GM21515 (cell line): ENCODE measurements at regions not wholly inside any gene's neighbourhood (a gene's known extent, or its start where the extent isn't known, plus 50 kb on each side); places are given as distances from the start of the nearest gene placed in this dataset.
"Not testable (repeated sequence)": the region's sequence is repeated elsewhere in the genome, so short reads cannot be mapped to it uniquely, and the experiment has no call there.

Source experiments
- ATAC-seq: cut with Tn5 transposase; IDR thresholded peaks from one replicate; pipeline ENCODE4 v1.9.1; 2021; ENCODE audit not compliant: unreplicated experiment

GRCh38 chr14:82766123-82766522, 1232.5 kb upstream of the SEL1L start:
- ATAC-seq, result no peak

- ATAC-seq, result no peak
Observed at GRCh38 chr14:82766996-82767395, 1233.3 kb upstream of the SEL1L start.

GRCh38 chr14:82776958-82777357, 1243.3 kb upstream of the SEL1L start:
- no peak for ATAC-seq

- ATAC-seq, result no peak
Observed at GRCh38 chr14:82778008-82778590, 1244.4 kb upstream of the SEL1L start.

- ATAC-seq, result no peak
Observed at GRCh38 chr14:82778601-82779000, 1244.9 kb upstream of the SEL1L start.

- no peak for ATAC-seq
Observed at GRCh38 chr14:82779301-82779700, 1245.6 kb upstream of the SEL1L start.

GRCh38 chr14:82785756-82786482, 1252.3 kb upstream of the SEL1L start:
- ATAC-seq, result no peak

GRCh38 chr14:82786483-82786880, 1252.8 kb upstream of the SEL1L start:
- no peak for ATAC-seq

- ATAC-seq, result no peak
Observed at GRCh38 chr14:82796086-82796485, 1262.4 kb upstream of the SEL1L start.

GRCh38 chr14:82798276-82798675, 1264.6 kb upstream of the SEL1L start:
- ATAC-seq, result no peak

- no peak for ATAC-seq
Observed at GRCh38 chr14:82805892-82806825, 1272.5 kb upstream of the SEL1L start.

- no peak for ATAC-seq
Observed at GRCh38 chr14:82811246-82811645, 1277.6 kb upstream of the SEL1L start.

GRCh38 chr14:82814339-82814738, 1280.7 kb upstream of the SEL1L start:
- not testable (repeated sequence) for ATAC-seq

- no peak for ATAC-seq
Observed at GRCh38 chr14:82830596-82830995, 1296.9 kb upstream of the SEL1L start.

- ATAC-seq, result no peak
Observed at GRCh38 chr14:82836256-82836950, 1302.8 kb upstream of the SEL1L start.

- no peak for ATAC-seq
Observed at GRCh38 chr14:82837611-82838140, 1304.0 kb upstream of the SEL1L start.

- ATAC-seq, result no peak
Observed at GRCh38 chr14:82850576-82850975, 1316.9 kb upstream of the SEL1L start.

- ATAC-seq, result no peak
Observed at GRCh38 chr14:82854131-82854530, 1320.5 kb upstream of the SEL1L start.

- ATAC-seq, result no peak
Observed at GRCh38 chr14:82854901-82855300, 1321.2 kb upstream of the SEL1L start.

- no peak for ATAC-seq
Observed at GRCh38 chr14:82855912-82856391, 1322.3 kb upstream of the SEL1L start.

- no peak for ATAC-seq
Observed at GRCh38 chr14:82861313-82861712, 1327.7 kb upstream of the SEL1L start.
